ENCODE measurements at regions not wholly inside any gene's neighbourhood (a gene's known extent, or its start where the extent isn't known, plus 50 kb on each side); places are given as distances from the start of the nearest gene placed in this dataset.

GRCh38 chr22:47686594-47687345 lies 924.3 kb downstream of the TBC1D22A start:
- no peak for DNase-seq (ENCODE audit: low read depth in 2 of 2, low spot score in 1 of 2)

GRCh38 chr22:47681411-47682165 lies 919.1 kb downstream of the TBC1D22A start:
- DNase-seq (ENCODE audit: low read depth in 2 of 2, low spot score in 1 of 2): no peak

- DNase-seq (ENCODE audit: low read depth in 2 of 2, low spot score in 1 of 2): no peak
Measured at GRCh38 chr22:47678636-47679287, 916.3 kb downstream of the TBC1D22A start.

GRCh38 chr22:47678048-47678447 lies 915.6 kb downstream of the TBC1D22A start:
- DNase-seq (ENCODE audit: low read depth in 2 of 2, low spot score in 1 of 2): no peak

- no peak for DNase-seq (ENCODE audit: low read depth in 2 of 2, low spot score in 1 of 2)
Measured at GRCh38 chr22:47676685-47677084, 914.2 kb downstream of the TBC1D22A start.

- DNase-seq (ENCODE audit: low read depth in 2 of 2, low spot score in 1 of 2): no peak
Measured at GRCh38 chr22:47674600-47674999, 912.1 kb downstream of the TBC1D22A start.

- no peak for DNase-seq (ENCODE audit: low read depth in 2 of 2, low spot score in 1 of 2)
Measured at GRCh38 chr22:47673557-47673956, 911.1 kb downstream of the TBC1D22A start.

- no peak for DNase-seq (ENCODE audit: low read depth in 2 of 2, low spot score in 1 of 2)
Measured at GRCh38 chr22:47672526-47672925, 910.1 kb downstream of the TBC1D22A start.

GRCh38 chr22:47665151-47665550 lies 902.7 kb downstream of the TBC1D22A start:
- DNase-seq (ENCODE audit: low read depth in 2 of 2, low spot score in 1 of 2): no peak

GRCh38 chr22:47663615-47664605 lies 901.5 kb downstream of the TBC1D22A start:
- DNase-seq (ENCODE audit: low read depth in 2 of 2, low spot score in 1 of 2): no peak

- no peak for DNase-seq (ENCODE audit: low read depth in 2 of 2, low spot score in 1 of 2)
Measured at GRCh38 chr22:47659467-47660223, 897.2 kb downstream of the TBC1D22A start.

GRCh38 chr22:47658182-47658581 lies 895.7 kb downstream of the TBC1D22A start:
- no peak for DNase-seq (ENCODE audit: low read depth in 2 of 2, low spot score in 1 of 2)

- no peak for DNase-seq (ENCODE audit: low read depth in 2 of 2, low spot score in 1 of 2)
Measured at GRCh38 chr22:47657224-47657623, 894.8 kb downstream of the TBC1D22A start.

GRCh38 chr22:47656806-47657205 lies 894.4 kb downstream of the TBC1D22A start:
- DNase-seq (ENCODE audit: low read depth in 2 of 2, low spot score in 1 of 2): no peak

GRCh38 chr22:47655930-47656329 lies 893.5 kb downstream of the TBC1D22A start:
- no peak for DNase-seq (ENCODE audit: low read depth in 2 of 2, low spot score in 1 of 2)

GRCh38 chr22:47654922-47655491 lies 892.6 kb downstream of the TBC1D22A start:
- no peak for DNase-seq (ENCODE audit: low read depth in 2 of 2, low spot score in 1 of 2)

GRCh38 chr22:47653921-47654320 lies 891.5 kb downstream of the TBC1D22A start:
- DNase-seq (ENCODE audit: low read depth in 2 of 2, low spot score in 1 of 2): no peak

GRCh38 chr22:47651216-47651987 lies 889.0 kb downstream of the TBC1D22A start:
- DNase-seq (ENCODE audit: low read depth in 2 of 2, low spot score in 1 of 2): no peak

- no peak for DNase-seq (ENCODE audit: low read depth in 2 of 2, low spot score in 1 of 2)
Measured at GRCh38 chr22:47647720-47648119, 885.3 kb downstream of the TBC1D22A start.

Measured in stimulated activated CD8-positive, alpha-beta memory T cell treated with anti-CD3 and anti-CD28 coated beads, Interleukin-4, amount 100 ng/mL, for 4 hours (primary cell).